CD14-positive monocyte (primary cell): ENCODE measurements at regions not wholly inside any gene's neighbourhood (a gene's known extent, or its start where the extent isn't known, plus 50 kb on each side); places are given as distances from the start of the nearest gene placed in this dataset.

Source experiments
- DNase-seq, 3 donors: peaks; one replicate each; pipeline ENCODE4 v3.0.0-alpha.2; 2011 to 2022
- H2AFZ ChIP-seq: 2 replicates; pipeline ENCODE4 v1.6.0; 2012; ENCODE audit warnings: mild to moderate bottlenecking, low read depth, low read length, inconsistent platforms; ENCODE audit not compliant: insufficient read depth, poor library complexity, severe bottlenecking
- H3K27ac ChIP-seq, 2 donors: 1 replicate in 1 of 2; 2 replicates in 1 of 2; pipeline ENCODE4 v1.5.1; 2012 to 2013; ENCODE audit warnings: low read length in 2 of 2, control low read depth in 1 of 2, inconsistent platforms in 1 of 2, low read depth in 1 of 2, mild to moderate bottlenecking in 1 of 2
- H3K27me3 ChIP-seq, 2 donors: one replicate each; pipeline versions ENCODE4 v1.6.0 to v1.6.1; 2011 to 2013; ENCODE audit warnings: low read length in 2 of 2; ENCODE audit not compliant: control insufficient read depth in 2 of 2, insufficient read depth in 2 of 2
- H3K36me3 ChIP-seq, 2 donors: replicated peaks in 1 of 2; 1 replicate in 1 of 2; 2 replicates in 1 of 2; pipeline versions ENCODE4 v1.5.1 to v1.6.1; 2012 to 2013; ENCODE audit warnings: low read length in 2 of 2, control low read depth in 1 of 2, inconsistent platforms in 1 of 2, mild to moderate bottlenecking in 1 of 2; ENCODE audit not compliant: insufficient read depth in 2 of 2, control insufficient read depth in 1 of 2
- H3K4me1 ChIP-seq, 2 donors: 1 replicate in 1 of 2; 2 replicates in 1 of 2; pipeline versions ENCODE4 v1.5.1 to v1.6.1; 2012 to 2013; ENCODE audit warnings: low read length in 2 of 2, control low read depth in 1 of 2, inconsistent platforms in 1 of 2, mild to moderate bottlenecking in 1 of 2, moderate library complexity in 1 of 2; ENCODE audit not compliant: insufficient read depth in 2 of 2, control insufficient read depth in 1 of 2
- H3K4me2 ChIP-seq: replicated peaks from 2 replicates; pipeline ENCODE3; 2012; ENCODE audit warnings: low read length, moderate library complexity, mild to moderate bottlenecking; ENCODE audit not compliant: poor library complexity, severe bottlenecking; ENCODE audit errors: extremely low read depth
- H3K4me3 ChIP-seq, 3 experiments: fragments of 200-600 bp in 1 of 3; sonication (generic) in 1 of 3; replicated peaks in 1 of 3; 1 replicate in 2 of 3; 2 replicates in 1 of 3; pipeline ENCODE4 v1.5.1; 2011 to 2013; ENCODE audit warnings: low read length in 3 of 3, mild to moderate bottlenecking in 3 of 3, control low read depth in 2 of 3, low read depth in 2 of 3, inconsistent platforms in 1 of 3, moderate library complexity in 1 of 3
- H3K79me2 ChIP-seq: 2 replicates; pipeline ENCODE4 v1.6.0; 2012; ENCODE audit warnings: mild to moderate bottlenecking, control low read depth, inconsistent platforms, low read length, moderate library complexity; ENCODE audit not compliant: insufficient read depth
- H3K9ac ChIP-seq: 2 replicates; pipeline ENCODE4 v1.6.0; 2017; ENCODE audit warnings: low read length, mild to moderate bottlenecking; ENCODE audit not compliant: insufficient read depth, poor library complexity, severe bottlenecking
- H3K9me3 ChIP-seq, 2 donors: replicated peaks in 1 of 2; 1 replicate in 1 of 2; 2 replicates in 1 of 2; pipeline versions ENCODE4 v1.5.1 to v1.6.1; 2012 to 2013; ENCODE audit warnings: low read length in 2 of 2, control low read depth in 1 of 2; ENCODE audit not compliant: control insufficient read depth in 1 of 2, insufficient read depth in 1 of 2
- H4K20me1 ChIP-seq: 2 replicates; pipeline ENCODE4 v1.6.0; 2012; ENCODE audit warnings: mild to moderate bottlenecking, low read length, control low read depth, moderate library complexity; ENCODE audit not compliant: insufficient read depth
- H3K27ac Mint-ChIP-seq, 7 donors: one replicate each; pipeline ENCODE4 v1.8.0; 2020; ENCODE audit warnings: mild to moderate bottlenecking in 7 of 7, mixed read lengths in 7 of 7, moderate library complexity in 6 of 7, inconsistent platforms in 2 of 7
- H3K27me3 Mint-ChIP-seq, 3 donors: one replicate each; pipeline ENCODE4 v1.8.0; 2021 to 2022; ENCODE audit warnings: low read depth in 3 of 3, mild to moderate bottlenecking in 3 of 3, mixed read lengths in 3 of 3, moderate library complexity in 3 of 3, inconsistent platforms in 1 of 3
- H3K36me3 Mint-ChIP-seq, 2 donors: one replicate each; pipeline ENCODE4 v1.8.0; 2020; ENCODE audit warnings: mixed read lengths in 2 of 2, inconsistent platforms in 1 of 2, mild to moderate bottlenecking in 1 of 2
- H3K4me1 Mint-ChIP-seq: one replicate; pipeline ENCODE4 v1.8.0; 2020; ENCODE audit warnings: mild to moderate bottlenecking, mixed read lengths
- H3K4me3 Mint-ChIP-seq, 2 donors: one replicate each; pipeline ENCODE4 v1.8.0; 2020; ENCODE audit warnings: mild to moderate bottlenecking in 2 of 2, mixed read lengths in 2 of 2, moderate library complexity in 1 of 2
- H3K9me3 Mint-ChIP-seq, 7 donors: one replicate each; pipeline ENCODE4 v1.8.0; 2020 to 2022; ENCODE audit warnings: mixed read lengths in 7 of 7, mild to moderate bottlenecking in 6 of 7, moderate library complexity in 6 of 7, inconsistent platforms in 2 of 7
- CTCF ChIP-seq: fragments of 200-600 bp; IDR thresholded peaks from one replicate; pipeline ENCODE4 v1.8.0; 2022; ENCODE audit warnings: antibody characterized with exemption, mild to moderate bottlenecking
- WGBS: methylation state at CpG from one replicate; pipeline ENCODE4 v1.1.5; 2013; ENCODE audit warnings: missing lambda C conversion rate; ENCODE audit not compliant: insufficient coverage; 5-methylcytosine and 5-hydroxymethylcytosine counted together
- intact Hi-C, 2 donors: fragments of 100-400 bp; cut with micrococcal nuclease; formaldehyde crosslinking; loops; one replicate each; pipeline versions ENCODE4 v1.15.0 to v1.15.1; 2023

- WGBS, result no CpG with 5 or more reads among the region's 1 CpG
- no peaks in the 10 kb centered on the region for H4K20me1 ChIP-seq
- no peak for DNase-seq
- no peak for TF ChIP-seq CTCF
- Mint-ChIP-seq H3K4me3 (no peak overlapping the region), H3K4me1 (no peaks in the 10 kb centered on the region), H3K9me3 (peaks cover 0 to 6% (median 3%) of the 10 kb centered on the region in 7 donors), H3K27ac (no peak overlapping the region), H3K36me3 (no peaks in the 10 kb centered on the region), H3K27me3 (peaks cover 0 to 4% (median 1%) of the 10 kb centered on the region in 3 donors)
- H3K4me3 ChIP-seq, result no peak overlapping the region
- H3K9me3 ChIP-seq, result peaks cover 0 to 3% of the 10 kb centered on the region in 2 donors
- H3K36me3 ChIP-seq, result no peaks in the 10 kb centered on the region
- intact Hi-C loops, result no loop called here
- no peaks in the 10 kb centered on the region for H3K4me1 ChIP-seq
- H3K79me2 ChIP-seq, result no peaks in the 10 kb centered on the region
- no peak overlapping the region for H2AFZ ChIP-seq
- no peak overlapping the region for H3K27ac ChIP-seq
- no peak overlapping the region for H3K9ac ChIP-seq
- no peak overlapping the region for H3K4me2 ChIP-seq
- H3K27me3 ChIP-seq, result no peaks in the 10 kb centered on the region
These were observed 237.2 kb upstream of the SYT10 start for GRCh38 chr12:33676866-33677265.

DNA sequence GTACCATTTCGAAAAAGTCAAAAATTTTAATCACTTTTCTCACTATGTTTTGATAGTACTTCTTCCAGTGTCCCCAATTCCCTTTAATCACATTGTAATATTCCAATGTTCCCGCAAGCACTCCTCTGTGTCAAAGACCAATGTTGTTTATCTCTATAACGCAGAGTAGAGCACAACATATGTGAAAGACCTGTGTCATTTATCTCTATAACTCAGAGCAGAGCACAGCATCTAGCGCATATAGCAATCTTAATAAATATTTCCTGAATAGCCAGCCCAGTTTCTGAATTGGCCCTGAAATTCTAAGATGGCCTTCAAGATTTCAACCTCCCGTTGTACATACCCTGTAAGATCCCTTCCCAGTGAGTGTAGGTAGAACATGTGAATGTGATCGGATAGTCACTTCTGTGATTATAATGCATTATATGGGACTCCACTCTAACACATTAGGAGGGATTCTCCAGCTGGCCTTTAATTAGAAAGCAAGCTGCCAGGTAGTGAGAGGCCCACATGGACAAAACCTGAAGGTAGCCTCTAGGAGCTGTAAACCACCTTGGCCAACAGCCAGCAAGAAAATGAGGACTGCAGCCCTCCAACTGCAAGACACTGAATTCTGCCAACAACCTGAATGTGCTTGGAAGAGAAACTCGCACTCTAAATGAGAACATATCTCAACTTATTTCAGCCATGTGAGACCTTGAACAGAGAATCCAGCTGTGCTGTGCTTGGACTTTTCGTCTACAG lies 238.8 kb upstream of the SYT10 start:
- no peak overlapping the region for H2AFZ ChIP-seq
- H3K36me3 Mint-ChIP-seq, result no peaks in the 10 kb centered on the region
- H3K4me2 ChIP-seq, result no peak overlapping the region
- H3K36me3 ChIP-seq, result no peaks in the 10 kb centered on the region
- no peaks in the 10 kb centered on the region for H3K4me1 ChIP-seq
- no peak overlapping the region for H3K27ac ChIP-seq
- no peak overlapping the region for H3K4me3 ChIP-seq
- H3K4me3 Mint-ChIP-seq, result no peak overlapping the region
- intact Hi-C loops, result no loop called here
- no peaks in the 10 kb centered on the region for H3K27me3 ChIP-seq
- TF ChIP-seq CTCF, result no peak
- H3K9ac ChIP-seq, result no peak overlapping the region
- no peaks in the 10 kb centered on the region for H3K4me1 Mint-ChIP-seq
- H3K79me2 ChIP-seq, result no peaks in the 10 kb centered on the region
- no peaks in the 10 kb centered on the region for H4K20me1 ChIP-seq
- peaks cover 0 to 4% (median 1%) of the 10 kb centered on the region in 3 donors for H3K27me3 Mint-ChIP-seq
- H3K9me3 Mint-ChIP-seq, result peaks cover 0 to 3% (median 1%) of the 10 kb centered on the region in 7 donors
- WGBS, result 80% methylated on average over 4 of the region's 8 CpGs
- H3K9me3 ChIP-seq, result no peaks in the 10 kb centered on the region
- DNase-seq, result no peak
- no peak overlapping the region for H3K27ac Mint-ChIP-seq
